HEK293T (cell line): ENCODE measurements at regions not wholly inside any gene's neighbourhood (a gene's known extent, or its start where the extent isn't known, plus 50 kb on each side); places are given as distances from the start of the nearest gene placed in this dataset.

Experiments
- CTCF ChIA-PET: fragments of 350-600 bp; formaldehyde crosslinking; extraction: SDS; loops from one replicate; lab custom pipeline; 2021; ENCODE audit warnings: antibody characterized with exemption, inconsistent platforms; lab: Yijun Ruan, JAX
- POLR2A ChIA-PET: fragments of 350-600 bp; formaldehyde crosslinking; extraction: SDS; loops from one replicate; lab custom pipeline; 2020; ENCODE audit warnings: antibody characterized with exemption, inconsistent platforms; lab: Yijun Ruan, JAX
- DNase-seq: peaks from one replicate; pipeline ENCODE4 v3.0.0; 2012; ENCODE audit warnings: mixed read lengths; ENCODE audit errors: extremely low spot score
- ARNT ChIP-seq: fragments of 450-650 bp; IDR thresholded peaks from 2 replicates; pipeline ENCODE4 v1.6.1; 2017; ENCODE audit warnings: mild to moderate bottlenecking
- BHLHE40 ChIP-seq: fragments of 450-650 bp; IDR thresholded peaks from 2 replicates; pipeline ENCODE4 v1.6.1; 2016; ENCODE audit warnings: mild to moderate bottlenecking, moderate library complexity, borderline replicate concordance
- CTBP1 ChIP-seq: fragments of 450-650 bp; IDR thresholded peaks from 2 replicates; pipeline ENCODE4 v1.6.1; 2016; ENCODE audit warnings: borderline replicate concordance
- ELF4 ChIP-seq: fragments of 450-650 bp; IDR thresholded peaks from 2 replicates; pipeline ENCODE4 v1.6.1; 2017; ENCODE audit warnings: antibody characterized with exemption
- FOXA1 ChIP-seq: fragments of 450-650 bp; IDR thresholded peaks from 2 replicates; pipeline ENCODE4 v1.6.1; 2016; ENCODE audit warnings: mild to moderate bottlenecking
- FOXK2 ChIP-seq: fragments of 450-650 bp; IDR thresholded peaks from 2 replicates; pipeline ENCODE4 v1.6.1; 2016; ENCODE audit warnings: mild to moderate bottlenecking
- FOXM1 ChIP-seq: fragments of 450-650 bp; IDR thresholded peaks from 2 replicates; pipeline ENCODE4 v1.6.1; 2017; ENCODE audit warnings: mild to moderate bottlenecking, borderline replicate concordance
- HDGF ChIP-seq: fragments of 450-650 bp; IDR thresholded peaks from 2 replicates; pipeline ENCODE4 v1.6.1; 2017; ENCODE audit warnings: antibody characterized with exemption, borderline replicate concordance
- L3MBTL2 ChIP-seq: fragments of 450-650 bp; conservative IDR thresholded peaks from 2 replicates; pipeline ENCODE4 v1.6.1; 2016; ENCODE audit warnings: mild to moderate bottlenecking
- LEF1 ChIP-seq: fragments of 450-650 bp; IDR thresholded peaks from 2 replicates; pipeline ENCODE4 v1.6.1; 2017; ENCODE audit warnings: mild to moderate bottlenecking, borderline replicate concordance
- NFRKB ChIP-seq: fragments of 450-650 bp; IDR thresholded peaks from 2 replicates; pipeline ENCODE4 v1.6.1; 2016; ENCODE audit warnings: mild to moderate bottlenecking, moderate library complexity
- SP1 ChIP-seq: fragments of 450-650 bp; IDR thresholded peaks from 2 replicates; pipeline ENCODE4 v1.6.1; 2017
- SUZ12 ChIP-seq: fragments of 450-650 bp; IDR thresholded peaks from 2 replicates; pipeline ENCODE4 v1.6.1; 2016; ENCODE audit warnings: mild to moderate bottlenecking
- TARDBP ChIP-seq: fragments of 450-650 bp; IDR thresholded peaks from 2 replicates; pipeline ENCODE4 v1.6.1; 2016
- ZNF384 ChIP-seq: fragments of 450-650 bp; IDR thresholded peaks from 2 replicates; pipeline ENCODE4 v1.6.1; 2016
- TF ChIP-seq, protein P1 (sequence below): fragments of 450-650 bp; IDR thresholded peaks from 2 replicates; pipeline ENCODE4 v1.6.1; 2016

- DNase-seq = no peak
- POLR2A ChIA-PET = no interaction called here
- no peak for TF ChIP-seq TARDBP
- TF ChIP-seq CTBP1 = no peak
- TF ChIP-seq, protein P1, sequence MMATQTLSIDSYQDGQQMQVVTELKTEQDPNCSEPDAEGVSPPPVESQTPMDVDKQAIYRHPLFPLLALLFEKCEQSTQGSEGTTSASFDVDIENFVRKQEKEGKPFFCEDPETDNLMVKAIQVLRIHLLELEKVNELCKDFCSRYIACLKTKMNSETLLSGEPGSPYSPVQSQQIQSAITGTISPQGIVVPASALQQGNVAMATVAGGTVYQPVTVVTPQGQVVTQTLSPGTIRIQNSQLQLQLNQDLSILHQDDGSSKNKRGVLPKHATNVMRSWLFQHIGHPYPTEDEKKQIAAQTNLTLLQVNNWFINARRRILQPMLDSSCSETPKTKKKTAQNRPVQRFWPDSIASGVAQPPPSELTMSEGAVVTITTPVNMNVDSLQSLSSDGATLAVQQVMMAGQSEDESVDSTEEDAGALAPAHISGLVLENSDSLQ = no peak
- TF ChIP-seq ZNF384 = no peak
- TF ChIP-seq BHLHE40 = no peak
- no peak for TF ChIP-seq LEF1
- no peak for TF ChIP-seq FOXK2
- no peak for TF ChIP-seq ARNT
- CTCF ChIA-PET = no interaction called here
These were observed 496.4 kb downstream of the KIF20B start for GRCh38 chr10:90197766-90198165.

GRCh38 chr10:90199093-90199492 lies 497.7 kb downstream of the KIF20B start:
- POLR2A ChIA-PET = no interaction called here

DNA sequence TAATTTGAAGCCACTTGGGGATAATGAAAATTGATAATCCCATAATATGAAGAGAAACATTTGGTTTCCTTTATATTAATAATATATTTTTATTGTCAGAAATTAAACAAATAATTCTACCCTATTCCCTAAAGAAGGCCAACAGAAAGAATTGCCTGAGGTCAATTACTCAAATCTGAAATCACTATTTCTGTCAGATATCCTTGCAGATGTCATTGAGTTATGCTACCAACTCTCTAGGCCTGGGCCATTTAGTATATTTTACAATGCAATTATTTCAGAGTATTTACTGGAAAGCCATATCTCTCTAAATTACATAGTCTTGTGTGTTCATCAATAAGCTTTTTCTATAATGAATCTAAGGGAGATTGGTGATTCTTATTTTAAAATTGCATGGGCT lies 498.1 kb downstream of the KIF20B start:
- ChIA-PET POLR2A (no interaction called here), CTCF (no interaction called here)
- TF ChIP-seq CTBP1 = no peak
- no peak for TF ChIP-seq ARNT
- no peak for DNase-seq

More at GRCh38 chr10:90199093-90199492, 497.7 kb downstream of the KIF20B start:
- no peak for TF ChIP-seq NFRKB
- TF ChIP-seq ZNF384 = no peak
- no peak for TF ChIP-seq SP1
- TF ChIP-seq FOXA1 = no peak
- TF ChIP-seq SUZ12 = no peak
- TF ChIP-seq HDGF = no peak
- no peak for TF ChIP-seq L3MBTL2
- TF ChIP-seq, protein P1 = no peak
- TF ChIP-seq BHLHE40 = no peak
- no peak for TF ChIP-seq ELF4
- TF ChIP-seq ARNT = no peak
- TF ChIP-seq CTBP1 = no peak
- CTCF ChIA-PET = no interaction called here
- DNase-seq = no peak

GRCh38 chr10:90204131-90204955 lies 503.0 kb downstream of the KIF20B start:
- ChIA-PET CTCF (no interaction called here), POLR2A (no interaction called here)
- no peak for DNase-seq
- no peak for TF ChIP-seq TARDBP
- no peak for TF ChIP-seq FOXM1
- TF ChIP-seq ELF4 = no peak
- TF ChIP-seq FOXA1 = no peak
- no peak for TF ChIP-seq BHLHE40
- TF ChIP-seq ARNT = no peak
- TF ChIP-seq NFRKB = no peak
- no peak for TF ChIP-seq ZNF384
- TF ChIP-seq FOXK2 = no peak
- TF ChIP-seq, protein P1 = no peak

- ChIA-PET CTCF (no interaction called here), POLR2A (no interaction called here)
- TF ChIP-seq LEF1 = no peak
- no peak for TF ChIP-seq HDGF
- no peak for TF ChIP-seq ZNF384
- TF ChIP-seq BHLHE40 = no peak
- TF ChIP-seq, protein P1 = no peak
- no peak for TF ChIP-seq FOXM1
- no peak for TF ChIP-seq SUZ12
- TF ChIP-seq SP1 = no peak
- no peak for TF ChIP-seq FOXK2
- TF ChIP-seq TARDBP = no peak
- TF ChIP-seq L3MBTL2 = no peak
- no peak for TF ChIP-seq ELF4
- TF ChIP-seq CTBP1 = no peak
- TF ChIP-seq NFRKB = no peak
- TF ChIP-seq FOXA1 = no peak
- no peak for TF ChIP-seq ARNT
- no peak for DNase-seq
These were observed 503.5 kb downstream of the KIF20B start for GRCh38 chr10:90204956-90205314.

GRCh38 chr10:90205340-90205739 lies 503.9 kb downstream of the KIF20B start:
- no peak for TF ChIP-seq CTBP1
- no peak for TF ChIP-seq ARNT
- TF ChIP-seq NFRKB = no peak
- no peak for TF ChIP-seq HDGF
- no peak for TF ChIP-seq FOXK2
- CTCF ChIA-PET = no interaction called here
- DNase-seq = no peak

More at GRCh38 chr10:90205340-90205739, 503.9 kb downstream of the KIF20B start:
- POLR2A ChIA-PET = no interaction called here
